Sciatic nerve (tissue), 2 donors: ENCODE measurements at regions not wholly inside any gene's neighbourhood (a gene's known extent, or its start where the extent isn't known, plus 50 kb on each side); places are given as distances from the start of the nearest gene placed in this dataset.

Experiments
- ATAC-seq: fragments of 200-7000 bp; cut with Tn5 transposase; one replicate; pipeline ENCODE4 v1.9.1; 2020; ENCODE audit warnings: mild to moderate bottlenecking, moderate library complexity
- DNase-seq: peaks from one replicate; pipeline ENCODE4 v3.0.0-alpha.2; 2020; ENCODE audit warnings: low spot score
- intact Hi-C: fragments of 100-400 bp; cut with DNase I; formaldehyde crosslinking; loops from one replicate; pipeline ENCODE4 v1.14.2; 2022
- donor health status: DM: no; HTN: no; CAD: no.
- donor health status: DM: no; HTN: no; CAD: no.

DNA sequence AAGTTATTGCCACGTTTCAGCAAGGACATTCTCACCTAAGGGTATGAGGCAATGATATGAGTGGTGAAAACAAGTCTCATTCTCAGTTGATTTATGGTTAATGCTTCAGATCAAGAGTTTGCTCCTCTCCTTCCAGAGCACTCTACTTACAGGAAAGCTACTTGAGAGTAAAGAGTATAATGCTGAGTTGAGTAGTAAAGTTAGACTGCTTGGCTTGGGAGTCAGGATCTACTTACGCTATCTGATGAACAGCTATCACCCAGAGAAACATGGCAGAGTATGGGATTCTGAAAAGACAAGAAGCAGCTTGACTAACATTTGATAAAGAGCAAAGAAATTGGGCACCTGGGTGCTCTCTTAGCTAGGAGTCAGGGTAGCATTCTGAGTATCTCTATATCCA lies 211.8 kb downstream of the GLUD2 start:
- ATAC-seq (no peak), DNase-seq (no peak)
- intact Hi-C loops, result no loop called here

GRCh38 chrX:121260596-121261240 lies 213.3 kb downstream of the GLUD2 start:
- DNase-seq, result no peak

DNA sequence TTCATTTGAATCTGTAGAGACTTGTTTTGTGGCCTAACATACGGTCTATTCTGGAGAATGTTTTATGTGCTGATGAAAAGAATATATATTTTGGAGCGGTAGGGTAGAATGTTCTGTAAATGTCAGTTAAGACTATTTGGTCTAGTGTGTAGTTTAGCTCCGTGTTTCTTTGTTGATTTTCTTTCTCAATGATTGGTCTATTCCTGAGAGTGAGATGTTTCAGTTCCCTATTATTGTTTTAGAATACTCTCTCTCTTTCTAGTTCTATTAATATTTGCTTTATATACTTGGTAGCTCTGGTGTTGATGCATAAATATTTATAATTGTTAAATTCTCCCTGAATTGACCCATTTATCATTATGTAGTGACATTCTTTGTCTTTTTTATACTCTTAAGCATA lies 236.5 kb downstream of the GLUD2 start:
- ATAC-seq (no peak), DNase-seq (no peak)
- intact Hi-C loops, result no loop called here

More at GRCh38 chrX:121260596-121261240, 213.3 kb downstream of the GLUD2 start:
- intact Hi-C loops, result no loop called here
- no peak for ATAC-seq

DNA sequence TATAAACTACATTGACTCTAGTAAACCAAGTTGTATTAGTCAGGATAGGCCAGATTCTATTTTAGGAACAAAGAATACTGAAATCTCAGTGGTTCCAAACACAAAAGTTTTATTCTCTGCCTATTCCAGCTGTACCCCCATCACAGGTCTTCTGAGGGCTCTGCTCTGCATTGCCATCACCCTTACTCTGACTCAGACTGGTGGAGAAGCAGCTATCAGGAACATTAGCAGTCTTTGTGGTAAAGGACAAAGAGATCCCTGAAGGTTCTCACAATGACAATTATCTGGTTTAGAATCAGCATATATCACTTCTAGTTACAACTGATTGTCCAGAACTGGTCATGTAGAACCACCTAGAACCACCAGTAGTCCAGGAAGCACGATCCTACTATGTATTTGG lies 251.1 kb downstream of the GLUD2 start:
- intact Hi-C loops, result no loop called here
- DNase-seq (no peak), ATAC-seq (no peak)

DNA sequence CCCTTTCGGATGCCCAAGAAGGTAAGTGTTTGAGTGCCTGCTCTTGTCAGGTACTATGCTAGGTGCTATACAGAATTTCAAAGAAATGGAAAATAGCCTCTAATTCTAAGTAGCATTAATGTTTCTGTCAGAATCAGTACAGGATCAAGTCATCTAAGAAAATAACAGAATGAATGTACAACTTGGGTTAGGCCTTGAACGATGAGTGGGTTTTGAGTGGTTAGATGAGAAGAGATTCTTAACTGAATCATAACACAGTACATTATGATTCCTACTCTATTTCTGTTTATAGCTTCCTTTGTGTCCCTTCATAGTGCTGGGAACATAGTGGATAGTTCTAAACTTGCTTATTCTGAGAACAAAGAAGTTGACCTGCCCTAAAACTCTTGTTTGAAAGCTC lies 253.9 kb downstream of the GLUD2 start:
- ATAC-seq (no peak), DNase-seq (no peak)
- intact Hi-C loops, result no loop called here

GRCh38 chrX:121301822-121302221 lies 254.4 kb downstream of the GLUD2 start:
- ATAC-seq (no peak), DNase-seq (no peak)
- intact Hi-C loops, result no loop called here

- no peak for ATAC-seq
- intact Hi-C loops, result no loop called here
Measured at GRCh38 chrX:121307449-121307848, 260.0 kb downstream of the GLUD2 start.

GRCh38 chrX:121308276-121308805 lies 260.9 kb downstream of the GLUD2 start:
- peak; percentile 84 for ATAC-seq

More at GRCh38 chrX:121307449-121307848, 260.0 kb downstream of the GLUD2 start:
- DNase-seq, result no peak

GRCh38 chrX:121310820-121311219 lies 263.4 kb downstream of the GLUD2 start:
- intact Hi-C loops, result no loop called here
- ATAC-seq, result no peak

More at GRCh38 chrX:121308276-121308805, 260.9 kb downstream of the GLUD2 start:
- DNase-seq, result no peak
- intact Hi-C loops, result no loop called here

DNA sequence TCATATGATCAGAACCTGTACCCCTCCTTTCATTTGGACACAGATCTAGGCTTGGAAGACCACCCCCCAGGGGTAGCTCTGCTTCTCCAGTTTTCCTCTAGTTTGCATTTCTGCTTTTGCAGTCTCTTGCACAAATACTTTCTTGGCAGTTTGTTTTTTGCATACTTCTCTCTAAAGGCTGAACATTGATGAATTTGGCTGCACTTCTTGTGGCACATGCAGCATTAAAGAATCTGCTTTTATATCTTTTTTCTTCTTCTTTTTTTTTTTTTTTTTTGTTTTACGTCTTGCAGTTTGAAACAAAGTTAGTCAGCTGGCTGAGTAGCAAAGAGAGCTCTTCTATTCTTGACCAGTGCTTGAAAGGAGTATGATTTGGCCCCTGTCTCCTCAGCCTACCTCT lies 273.0 kb downstream of the GLUD2 start:
- ATAC-seq (no peak), DNase-seq (no peak)
- intact Hi-C loops, result no loop called here

More at GRCh38 chrX:121310820-121311219, 263.4 kb downstream of the GLUD2 start:
- no peak for DNase-seq

DNA sequence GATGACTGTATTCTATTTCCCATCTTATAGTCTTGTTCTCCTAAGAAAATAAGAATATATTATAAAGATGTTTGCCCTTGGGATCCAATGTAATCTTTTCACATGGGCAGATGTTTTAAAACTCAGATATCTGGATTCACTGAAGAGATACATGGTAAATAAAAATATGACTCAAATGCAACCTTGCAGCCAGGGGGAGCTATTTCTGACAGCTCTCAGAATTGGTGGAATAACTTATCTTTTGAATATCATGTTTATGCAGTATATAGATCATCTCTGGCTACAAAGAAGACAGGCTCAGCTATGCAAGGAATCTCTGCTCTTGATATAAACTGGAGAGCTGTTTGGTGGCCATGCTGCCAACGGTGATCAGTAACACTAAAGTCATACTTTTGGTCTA lies 274.7 kb downstream of the GLUD2 start:
- ATAC-seq (no peak), DNase-seq (no peak)
- intact Hi-C loops, result no loop called here

- DNase-seq (no peak), ATAC-seq (no peak)
- intact Hi-C loops, result no loop called here
Measured at GRCh38 chrX:121323337-121323736, 275.9 kb downstream of the GLUD2 start.

GRCh38 chrX:121333942-121334341 lies 286.5 kb downstream of the GLUD2 start:
- no peak for DNase-seq
- intact Hi-C loops, result no loop called here
- ATAC-seq, result no peak

GRCh38 chrX:121336831-121337421 lies 289.5 kb downstream of the GLUD2 start:
- DNase-seq, result no peak
- no peak for ATAC-seq
- intact Hi-C loops, result no loop called here

- ATAC-seq (no peak), DNase-seq (no peak)
- intact Hi-C loops, result no loop called here
Measured at GRCh38 chrX:121337816-121338215, 290.4 kb downstream of the GLUD2 start.

DNA sequence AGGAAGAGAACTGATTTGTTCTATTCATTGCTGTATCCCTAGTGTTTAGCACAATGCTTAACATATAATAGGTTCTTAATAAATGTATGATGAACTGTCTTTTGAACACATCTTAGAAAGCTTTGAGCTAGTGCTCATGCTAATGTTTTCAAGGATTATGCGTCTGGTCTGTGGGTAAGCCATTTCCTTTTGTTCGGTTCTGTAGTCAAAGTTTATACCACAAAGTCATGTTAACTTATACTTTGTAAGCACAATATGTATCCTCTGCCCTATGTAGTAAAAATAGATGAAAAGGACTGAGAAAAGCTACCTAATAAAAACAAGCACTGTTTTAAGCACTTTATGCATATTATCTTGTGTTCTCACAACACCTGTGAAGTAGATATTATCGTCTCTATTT lies 301.9 kb downstream of the GLUD2 start:
- ATAC-seq (no peak), DNase-seq (no peak)
- intact Hi-C loops, result no loop called here

GRCh38 chrX:121356139-121356849 lies 308.9 kb downstream of the GLUD2 start:
- intact Hi-C loops, result no loop called here
- no peak for ATAC-seq
- no peak for DNase-seq

DNA sequence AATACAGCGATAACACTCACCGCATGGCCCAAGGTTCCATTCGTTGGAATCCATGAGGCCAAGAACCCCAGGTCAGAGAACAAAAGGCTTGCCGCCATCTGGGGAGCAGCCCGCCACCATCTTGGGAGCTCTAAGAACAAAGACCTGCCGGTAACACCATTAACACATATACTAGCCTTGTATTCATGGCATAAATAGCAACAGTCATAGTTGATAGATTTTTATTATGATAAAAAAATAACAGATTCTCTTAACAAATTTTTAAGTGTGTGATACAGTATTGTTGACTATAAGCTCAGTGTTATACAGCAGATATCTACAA lies 309.4 kb downstream of the GLUD2 start:
- intact Hi-C loops, result no loop called here
- DNase-seq (no peak), ATAC-seq (no peak)

- DNase-seq, result no peak
- intact Hi-C loops, result no loop called here
- no peak for ATAC-seq
Measured at GRCh38 chrX:121360280-121360679, 312.9 kb downstream of the GLUD2 start.

DNA sequence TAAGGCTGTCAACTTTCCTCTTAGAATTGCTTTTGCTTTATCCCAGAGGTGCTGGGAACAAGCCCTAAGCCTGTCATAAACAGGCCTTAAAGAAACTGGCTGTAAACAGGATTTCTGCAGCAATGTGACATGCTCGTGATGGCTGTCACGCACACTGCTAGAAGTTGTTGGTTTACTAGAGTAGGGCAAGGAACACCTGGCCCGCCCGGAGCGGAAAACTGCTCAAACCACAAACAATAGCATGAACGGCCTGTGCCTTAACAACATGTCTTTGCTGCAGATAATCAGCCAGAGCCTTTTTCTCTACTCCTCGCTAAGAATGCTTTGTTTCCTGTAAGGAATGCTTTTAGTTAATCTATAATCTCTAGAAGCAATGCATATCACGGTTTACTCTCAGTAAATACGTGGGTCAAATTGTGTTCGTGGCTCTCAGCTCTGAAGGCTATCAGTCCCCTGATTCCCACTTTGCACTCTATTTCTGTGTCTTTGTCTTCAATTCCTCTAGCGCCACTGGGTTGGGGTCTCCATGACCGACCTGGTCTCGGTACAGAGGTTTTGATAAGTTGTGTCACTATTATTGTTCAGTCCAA lies 318.3 kb downstream of the GLUD2 start:
- DNase-seq (no peak), ATAC-seq (no peak)
- intact Hi-C loops, result no loop called here
